Psoas muscle (tissue), 7 donors: ENCODE measurements at regions not wholly inside any gene's neighbourhood (a gene's known extent, or its start where the extent isn't known, plus 50 kb on each side); places are given as distances from the start of the nearest gene placed in this dataset.
"Not testable (repeated sequence)": the region's sequence is repeated elsewhere in the genome, so short reads cannot be mapped to it uniquely, and the experiment has no call there.

Source experiments
- ATAC-seq, 4 donors: fragments of 200-7000 bp; cut with Tn5 transposase; one replicate each; pipeline ENCODE4 v1.9.1; 2020; ENCODE audit warnings: moderate library complexity in 3 of 4, mild to moderate bottlenecking in 2 of 4
- DNase-seq, 2 donors: peaks; one replicate each; pipeline ENCODE4 v3.0.0-alpha.2; 2020
- H3K27ac ChIP-seq: fragments of 200-600 bp; one replicate; pipeline ENCODE4 v1.8.0; 2022
- H3K27me3 ChIP-seq, 3 donors: fragments of 200-600 bp in 1 of 3; one replicate each; pipeline versions ENCODE4 v1.6.1 to v1.8.0; 2013 to 2022; ENCODE audit warnings: low read length in 2 of 3, mild to moderate bottlenecking in 2 of 3, moderate library complexity in 1 of 3; ENCODE audit not compliant: insufficient read depth in 3 of 3
- H3K36me3 ChIP-seq, 2 donors: fragments of 200-600 bp in 1 of 2; one replicate each; pipeline versions ENCODE4 v1.6.1 to v1.8.0; 2013 to 2022; ENCODE audit warnings: low read depth in 1 of 2, mild to moderate bottlenecking in 1 of 2, moderate library complexity in 1 of 2; ENCODE audit not compliant: insufficient read depth in 1 of 2
- H3K4me1 ChIP-seq: fragments of 200-600 bp; one replicate; pipeline ENCODE4 v1.8.0; 2022
- H3K4me3 ChIP-seq: fragments of 200-600 bp; one replicate; pipeline ENCODE4 v1.8.0; 2022; ENCODE audit warnings: mild to moderate bottlenecking
- H3K9me3 ChIP-seq: fragments of 200-600 bp; one replicate; pipeline ENCODE4 v1.8.0; 2022
- CTCF ChIP-seq: fragments of 200-600 bp; IDR thresholded peaks from one replicate; pipeline ENCODE4 v1.8.0; 2022; ENCODE audit warnings: antibody characterized with exemption
- WGBS, 3 donors: extraction: QIAGEN DNeasy Blood & Tissue Kit; methylation state at CpG; one replicate each; pipeline versions ENCODE4 v1.1.6 to v1.1.7; 2013; 5-methylcytosine and 5-hydroxymethylcytosine counted together
- intact Hi-C, 2 donors: fragments of 100-400 bp; cut with DNase I; formaldehyde crosslinking; loops; one replicate each; pipeline versions ENCODE4 v1.11.0 to v1.14.2; 2022
- donor health status: healthy with polysubstance abuse.
- donor health status: DM: no; HTN: no; CAD: no; lungs with moderate emphysema.
- donor health status: Bipolar disorder and iron deficiency.
- donor health status: healthy.
- donor health status: DM: yes; HTN: yes; CAD: no.
- donor health status: DM: no; HTN: no; CAD: no.
- donor health status: DM: yes; HTN: yes; CAD: no.

- Histone ChIP-seq H3K27me3 (no peaks in the 10 kb centered on the region), H3K4me1 (no peaks in the 10 kb centered on the region), H3K36me3 (no peaks in the 10 kb centered on the region), H3K27ac (no peak overlapping the region), H3K4me3 (no peak overlapping the region), H3K9me3 (no peaks in the 10 kb centered on the region)
- WGBS, 3 donors = 74 to 78% (median 77%) methylated on average over 2 of the region's 2 CpGs
- no peak for TF ChIP-seq CTCF
- DNase-seq (no peak), ATAC-seq (no peak)
- intact Hi-C loops = no loop called here
Measured at GRCh38 chr5:101292199-101292598, 389.1 kb upstream of the ST8SIA4 start.

- intact Hi-C loops, H3K36me3 ChIP-seq, H3K27me3 ChIP-seq, H3K9me3 ChIP-seq, ATAC-seq, H3K4me1 ChIP-seq, H3K4me3 ChIP-seq, H3K27ac ChIP-seq, DNase-seq: not testable (repeated sequence)
- WGBS, 3 donors = 91 to 96% (median 92%) methylated on average over 1 of the region's 1 CpG
Measured at GRCh38 chr5:101290761-101291160, 387.7 kb upstream of the ST8SIA4 start.

GRCh38 chr5:101288633-101289032, 385.6 kb upstream of the ST8SIA4 start:
- Histone ChIP-seq H3K36me3 (no peaks in the 10 kb centered on the region), H3K9me3 (no peaks in the 10 kb centered on the region), H3K4me3 (no peak overlapping the region), H3K27me3 (no peaks in the 10 kb centered on the region), H3K4me1 (no peaks in the 10 kb centered on the region), H3K27ac (no peak overlapping the region)
- WGBS, 3 donors = 72 to 79% (median 77%) methylated on average over 7 of the region's 7 CpGs
- no peak for DNase-seq
- no peak for ATAC-seq
- intact Hi-C loops = no loop called here
- TF ChIP-seq CTCF = no peak

GRCh38 chr5:101284736-101285375, 381.8 kb upstream of the ST8SIA4 start:
- WGBS, 3 donors = 30 to 89% (median 87%) methylated on average over 1 of the region's 1 CpG
- H3K36me3 ChIP-seq = no peaks in the 10 kb centered on the region

GRCh38 chr5:101283938-101284337, 380.9 kb upstream of the ST8SIA4 start:
- H3K4me3 ChIP-seq, H3K4me1 ChIP-seq, H3K36me3 ChIP-seq, intact Hi-C loops, H3K27ac ChIP-seq, H3K9me3 ChIP-seq, H3K27me3 ChIP-seq, DNase-seq, ATAC-seq: not testable (repeated sequence)
- 94 to 96% (median 94%) methylated on average over 3 of the region's 3 CpGs for WGBS, 3 donors

More at GRCh38 chr5:101284736-101285375, 381.8 kb upstream of the ST8SIA4 start:
- no peak overlapping the region for H3K27ac ChIP-seq
- no peak for DNase-seq
- no peak overlapping the region for H3K4me3 ChIP-seq
- no peak for ATAC-seq
- no peaks in the 10 kb centered on the region for H3K4me1 ChIP-seq
- intact Hi-C loops = no loop called here
- no peaks in the 10 kb centered on the region for H3K27me3 ChIP-seq
- TF ChIP-seq CTCF = no peak
- no peaks in the 10 kb centered on the region for H3K9me3 ChIP-seq

GRCh38 chr5:101278917-101279316, 375.8 kb upstream of the ST8SIA4 start:
- no peak overlapping the region for H3K4me3 ChIP-seq
- H3K9me3 ChIP-seq = no peaks in the 10 kb centered on the region
- WGBS, 3 donors = 86 to 93% (median 87%) methylated on average over 2 of the region's 2 CpGs
- ATAC-seq = no peak
- no peak overlapping the region for H3K27ac ChIP-seq
- H3K27me3 ChIP-seq = no peaks in the 10 kb centered on the region
- no peak for TF ChIP-seq CTCF
- H3K36me3 ChIP-seq = no peaks in the 10 kb centered on the region
- DNase-seq = no peak
- intact Hi-C loops = no loop called here
- no peaks in the 10 kb centered on the region for H3K4me1 ChIP-seq
